ENCODE measurements at regions not wholly inside any gene's neighbourhood (a gene's known extent, or its start where the extent isn't known, plus 50 kb on each side); places are given as distances from the start of the nearest gene placed in this dataset.

- no peaks in the 10 kb centered on the region for H3K4me1 ChIP-seq (ENCODE audit: low read depth)
- H3K27ac ChIP-seq: no peak overlapping the region
- no peak overlapping the region for H3K4me3 ChIP-seq
- DNase-seq (ENCODE audit: low read depth in 1 of 2, low spot score in 1 of 2): no peak
- no peaks in the 10 kb centered on the region for H3K36me3 ChIP-seq
- TF ChIP-seq CTCF (IDR thresholded peaks at IDR 0.05; ENCODE audit: low read depth, low read length): no peak
- H3K9me3 ChIP-seq (ENCODE audit: low read depth): no peaks in the 10 kb centered on the region
- H3K27me3 ChIP-seq: no peaks in the 10 kb centered on the region
Measured at GRCh38 chr20:52261792-52262191, 70.2 kb upstream of the ZFP64 start.

GRCh38 chr20:52259295-52259694 is 67.7 kb upstream of the ZFP64 start:
- Histone ChIP-seq H3K27ac (no peak overlapping the region), H3K27me3 (no peaks in the 10 kb centered on the region), H3K9me3 (ENCODE audit: low read depth) (no peaks in the 10 kb centered on the region), H3K4me1 (ENCODE audit: low read depth) (no peaks in the 10 kb centered on the region), H3K4me3 (no peak overlapping the region), H3K36me3 (no peaks in the 10 kb centered on the region)
- no peak for DNase-seq (ENCODE audit: low read depth in 1 of 2, low spot score in 1 of 2)
- no peak for TF ChIP-seq CTCF (IDR thresholded peaks at IDR 0.05; ENCODE audit: low read depth, low read length)

- TF ChIP-seq CTCF (IDR thresholded peaks at IDR 0.05; ENCODE audit: low read depth, low read length): no peak
- DNase-seq (ENCODE audit: low read depth in 1 of 2, low spot score in 1 of 2): no peak
Measured at GRCh38 chr20:52256454-52256853, 64.9 kb upstream of the ZFP64 start.

GRCh38 chr20:52252664-52253063 is 61.1 kb upstream of the ZFP64 start:
- no peaks in the 10 kb centered on the region for H3K36me3 ChIP-seq
- no peak overlapping the region for H3K27ac ChIP-seq
- no peaks in the 10 kb centered on the region for H3K9me3 ChIP-seq (ENCODE audit: low read depth)
- DNase-seq (ENCODE audit: low read depth in 1 of 2, low spot score in 1 of 2): no peak
- no peaks in the 10 kb centered on the region for H3K27me3 ChIP-seq
- TF ChIP-seq CTCF (IDR thresholded peaks at IDR 0.05; ENCODE audit: low read depth, low read length): no peak
- H3K4me3 ChIP-seq: no peak overlapping the region
- H3K4me1 ChIP-seq (ENCODE audit: low read depth): no peaks in the 10 kb centered on the region

More at GRCh38 chr20:52256454-52256853, 64.9 kb upstream of the ZFP64 start:
- Histone ChIP-seq H3K27ac (no peak overlapping the region), H3K36me3 (no peaks in the 10 kb centered on the region), H3K4me3 (no peak overlapping the region), H3K9me3 (ENCODE audit: low read depth) (no peaks in the 10 kb centered on the region), H3K4me1 (ENCODE audit: low read depth) (no peaks in the 10 kb centered on the region), H3K27me3 (no peaks in the 10 kb centered on the region)

- H3K4me3 ChIP-seq: no peak overlapping the region
- no peaks in the 10 kb centered on the region for H3K27me3 ChIP-seq
- H3K27ac ChIP-seq: no peak overlapping the region
- no peaks in the 10 kb centered on the region for H3K4me1 ChIP-seq (ENCODE audit: low read depth)
- no peaks in the 10 kb centered on the region for H3K36me3 ChIP-seq
- H3K9me3 ChIP-seq (ENCODE audit: low read depth): no peaks in the 10 kb centered on the region
- no peak for TF ChIP-seq CTCF (IDR thresholded peaks at IDR 0.05; ENCODE audit: low read depth, low read length)
- no peak for DNase-seq (ENCODE audit: low read depth in 1 of 2, low spot score in 1 of 2)
Measured at GRCh38 chr20:52251827-52252226, 60.2 kb upstream of the ZFP64 start.

GRCh38 chr20:52251136-52251700 is 59.6 kb upstream of the ZFP64 start:
- H3K9me3 ChIP-seq (ENCODE audit: low read depth): no peaks in the 10 kb centered on the region
- no peak overlapping the region for H3K4me3 ChIP-seq
- H3K27me3 ChIP-seq: no peaks in the 10 kb centered on the region
- H3K27ac ChIP-seq: no peak overlapping the region
- no peak for DNase-seq (ENCODE audit: low read depth in 1 of 2, low spot score in 1 of 2)
- H3K4me1 ChIP-seq (ENCODE audit: low read depth): no peaks in the 10 kb centered on the region
- H3K36me3 ChIP-seq: no peaks in the 10 kb centered on the region
- no peak for TF ChIP-seq CTCF (IDR thresholded peaks at IDR 0.05; ENCODE audit: low read depth, low read length)

All from cardiac muscle cell (in vitro differentiated cells and primary cell).